IMR-90 (cell line): ENCODE measurements at regions not wholly inside any gene's neighbourhood (a gene's known extent, or its start where the extent isn't known, plus 50 kb on each side); places are given as distances from the start of the nearest gene placed in this dataset.

Source experiments
- ATAC-seq: fragments of 200-7000 bp; cut with Tn5 transposase; 2 replicates; pipeline ENCODE4 v1.9.1; 2020; ENCODE audit warnings: low read depth, mild to moderate bottlenecking, moderate library complexity
- BruUV-seq: library from RNA; stranded (reverse); fragments of 400-500 nt; replicated peaks from 2 replicates; lab custom pipeline; 2021; lab: Mats Ljungman, UMichigan
- CTCF ChIA-PET: fragments of 300-600 bp; formaldehyde crosslinking; extraction: SDS; loops from one replicate; lab custom pipeline; 2021; ENCODE audit warnings: antibody characterized with exemption; lab: Yijun Ruan, JAX
- POLR2A ChIA-PET: fragments of 300-600 bp; sonication (Branson Sonifier 250); formaldehyde crosslinking; loops from one replicate; lab custom pipeline; 2022; ENCODE audit warnings: antibody characterized with exemption; ENCODE audit not compliant: unreplicated experiment; lab: Charles Lee
- DNase-seq: peaks from one replicate; pipeline ENCODE4 v3.0.0; 2013
- H2AFZ ChIP-seq: replicated peaks from 2 replicates; pipeline ENCODE3; 2013; ENCODE audit warnings: low read length, mild to moderate bottlenecking; ENCODE audit not compliant: poor library complexity
- H2AK5ac ChIP-seq: 2 replicates; pipeline ENCODE4 v1.6.1; 2013; ENCODE audit warnings: low read depth, low read length, inconsistent platforms
- H2AK9ac ChIP-seq: replicated peaks from 2 replicates; pipeline ENCODE3; 2013; ENCODE audit warnings: mild to moderate bottlenecking, low read depth, low read length, moderate library complexity; ENCODE audit not compliant: poor library complexity
- H2BK120ac ChIP-seq: 2 replicates; pipeline ENCODE4 v1.6.1; 2013; ENCODE audit warnings: low read depth, low read length, inconsistent platforms
- H2BK15ac ChIP-seq: 3 replicates; pipeline ENCODE4 v1.6.1; 2013; ENCODE audit warnings: low read depth, low read length, inconsistent platforms
- H2BK20ac ChIP-seq: 2 replicates; pipeline ENCODE4 v1.6.1; 2013; ENCODE audit warnings: low read depth, mild to moderate bottlenecking, inconsistent platforms, low read length, moderate library complexity
- H2BK5ac ChIP-seq: 2 replicates; pipeline ENCODE4 v1.6.1; 2013; ENCODE audit warnings: mild to moderate bottlenecking, low read depth, low read length, inconsistent platforms; ENCODE audit not compliant: poor library complexity, severe bottlenecking
- H3K14ac ChIP-seq: replicated peaks from 2 replicates; pipeline ENCODE4 v1.6.1; 2013; ENCODE audit warnings: low read depth, low read length, inconsistent platforms
- H3K18ac ChIP-seq: 2 replicates; pipeline ENCODE4 v1.6.1; 2013; ENCODE audit warnings: low read depth, low read length, control low read depth
- H3K23ac ChIP-seq: 2 replicates; pipeline ENCODE4 v1.6.1; 2013; ENCODE audit warnings: low read depth, low read length, inconsistent platforms
- H3K27ac ChIP-seq: 2 replicates; pipeline ENCODE4 v1.5.1; 2013; ENCODE audit warnings: mild to moderate bottlenecking, control low read depth, low read length; ENCODE audit not compliant: insufficient read depth
- H3K27me3 ChIP-seq: 2 replicates; pipeline ENCODE4 v1.6.1; 2013; ENCODE audit warnings: low read length; ENCODE audit not compliant: control insufficient read depth, insufficient read depth
- H3K36me3 ChIP-seq: 2 replicates; pipeline ENCODE4 v1.6.1; 2013; ENCODE audit warnings: low read length, mixed read lengths; ENCODE audit not compliant: control insufficient read depth, insufficient read depth
- H3K4ac ChIP-seq: 2 replicates; pipeline ENCODE4 v1.6.1; 2013; ENCODE audit warnings: low read depth, low read length, inconsistent platforms
- H3K4me1 ChIP-seq: 2 replicates; pipeline ENCODE4 v1.6.1; 2013; ENCODE audit warnings: low read length, mixed read lengths; ENCODE audit not compliant: control insufficient read depth, insufficient read depth
- H3K4me2 ChIP-seq: 2 replicates; pipeline ENCODE4 v1.6.1; 2013; ENCODE audit warnings: low read depth, mild to moderate bottlenecking, control low read depth, low read length, moderate library complexity
- H3K4me3 ChIP-seq: 2 replicates; pipeline ENCODE4 v1.5.1; 2013; ENCODE audit warnings: low read depth, mild to moderate bottlenecking, control low read depth, low read length, moderate library complexity; ENCODE audit not compliant: insufficient read depth
- H3K56ac ChIP-seq: 2 replicates; pipeline ENCODE4 v1.6.1; 2013; ENCODE audit warnings: low read length, inconsistent platforms; ENCODE audit not compliant: insufficient read depth; ENCODE audit errors: extremely low read depth
- H3K79me1 ChIP-seq, 2 experiments: 2 replicates each; pipeline ENCODE4 v1.6.1; 2013; ENCODE audit warnings: low read length in 2 of 2, inconsistent platforms in 1 of 2, low read depth in 1 of 2
- H3K9ac ChIP-seq: 2 replicates; pipeline ENCODE4 v1.6.1; 2013; ENCODE audit warnings: low read depth, low read length, control low read depth
- H3K9me1 ChIP-seq: 2 replicates; pipeline ENCODE4 v1.6.1; 2013; ENCODE audit warnings: low read length, inconsistent platforms; ENCODE audit not compliant: insufficient read depth
- H3K9me3 ChIP-seq: 2 replicates; pipeline ENCODE4 v1.6.1; 2013; ENCODE audit warnings: low read length; ENCODE audit not compliant: control insufficient read depth, insufficient read depth
- H4K20me1 ChIP-seq: 2 replicates; pipeline ENCODE4 v1.6.1; 2013; ENCODE audit warnings: low read length, inconsistent platforms; ENCODE audit not compliant: insufficient read depth
- H4K5ac ChIP-seq: 2 replicates; pipeline ENCODE4 v1.6.1; 2013; ENCODE audit warnings: mild to moderate bottlenecking, low read depth, low read length, control low read depth
- H4K8ac ChIP-seq, 2 experiments: 2 replicates each; pipeline ENCODE4 v1.6.1; 2013; ENCODE audit warnings: low read depth in 2 of 2, low read length in 2 of 2, control low read depth in 1 of 2, inconsistent platforms in 1 of 2
- H4K91ac ChIP-seq: 2 replicates; pipeline ENCODE4 v1.6.1; 2013; ENCODE audit warnings: low read depth, low read length, inconsistent platforms; ENCODE audit not compliant: insufficient read depth
- CEBPB ChIP-seq: IDR thresholded peaks from 2 replicates; pipeline ENCODE4 v1.6.1; 2012; ENCODE audit warnings: low read depth, low read length, improper control_type of control experiment
- MAFK ChIP-seq: IDR thresholded peaks from 2 replicates; pipeline ENCODE4 v1.6.1; 2012; ENCODE audit warnings: low read depth, low read length, improper control_type of control experiment
- RFX5 ChIP-seq: IDR thresholded peaks from 2 replicates; pipeline ENCODE4 v1.8.0; 2012; ENCODE audit warnings: low read depth, mild to moderate bottlenecking, low read length, moderate library complexity
- WGBS, 2 experiments: methylation state at CpG; one replicate each; pipeline versions ENCODE4 v1.1.5 to v1.1.7; 2013; ENCODE audit warnings: missing lambda C conversion rate in 2 of 2; ENCODE audit not compliant: insufficient read length in 1 of 2; ENCODE audit errors: extremely low coverage in 2 of 2; 5-methylcytosine and 5-hydroxymethylcytosine counted together
- dilution Hi-C: fragments of 300-500 bp; cut with HindIII; formaldehyde crosslinking; loops from one replicate; pipeline ENCODE4 v1.14.3; 2018; ENCODE audit warnings: low sequenced_read_pairs; ENCODE audit not compliant: unreplicated experiment
- in situ Hi-C: fragments of 300-500 bp; cut with MboI; formaldehyde crosslinking; loops from 3 replicates; pipeline ENCODE4 v1.14.3; 2019; ENCODE audit warnings: low sequenced_read_pairs, inconsistent platforms, mixed read lengths
- intact Hi-C: fragments of 100-400 bp; cut with micrococcal nuclease; formaldehyde crosslinking; loops from 2 replicates; pipeline ENCODE4 v1.10.0; 2022

- no peak for TF ChIP-seq MAFK
Observed at GRCh38 chr5:114634967-114635901, 273.4 kb downstream of the KCNN2 start (continued).

GRCh38 chr5:114634517-114634916 lies 272.6 kb downstream of the KCNN2 start:
- Histone ChIP-seq H3K4me3 (no peak overlapping the region), H3K27ac (no peak overlapping the region), H2BK15ac (no peak overlapping the region), H3K23ac (no peak overlapping the region), H4K5ac (no peak overlapping the region), H3K79me1 (no peaks in the 10 kb centered on the region), H2AK5ac (no peak overlapping the region), H2BK5ac (no peak overlapping the region), H3K36me3 (no peaks in the 10 kb centered on the region), H3K4ac (no peak overlapping the region), H2AK9ac (no peak overlapping the region), H3K18ac (no peak overlapping the region), H4K20me1 (no peaks in the 10 kb centered on the region), H4K8ac (no peak overlapping the region), H4K91ac (no peak overlapping the region), H2AFZ (no peak overlapping the region), H3K27me3 (no peaks in the 10 kb centered on the region), H3K4me2 (no peak overlapping the region), H2BK20ac (no peak overlapping the region), H3K9me3 (peaks cover 2% of the 10 kb centered on the region; the same call in 1 of the 2 replicates), H2BK120ac (no peak overlapping the region), H3K9me1 (no peaks in the 10 kb centered on the region), H3K56ac (no peak overlapping the region), H3K4me1 (no peaks in the 10 kb centered on the region), H3K14ac (no peak overlapping the region), H3K9ac (no peak overlapping the region)
- ChIA-PET POLR2A (no interaction called here), CTCF (no interaction called here)
- intact Hi-C loops = no loop called here
- BruUV-seq = no TSS peak
- in situ Hi-C loops = no loop called here
- 57% methylated on average over 1 of the region's 2 CpGs; no CpG with 5 or more reads in 1 of the 2 experiments for WGBS, 2 experiments
- dilution Hi-C loops = no loop called here
- no peak for DNase-seq
- ATAC-seq = no peak
- TF ChIP-seq RFX5 (no peak), CEBPB (peak; percentile 86)
